T47D (cell line): ENCODE measurements at regions not wholly inside any gene's neighbourhood (a gene's known extent, or its start where the extent isn't known, plus 50 kb on each side); places are given as distances from the start of the nearest gene placed in this dataset.
"Not testable (repeated sequence)": the region's sequence is repeated elsewhere in the genome, so short reads cannot be mapped to it uniquely, and the experiment has no call there.

Experiments used
- DNase-seq, 2 experiments: peaks; one replicate each; pipeline versions ENCODE4 v3.0.0 to v3.0.0-alpha.2; 2011 to 2012; ENCODE audit warnings: low read depth in 1 of 2, low spot score in 1 of 2
- JUND ChIP-seq: IDR thresholded peaks from 2 replicates; pipeline ENCODE4 v1.6.1; 2012; ENCODE audit warnings: low read depth
- in situ Hi-C: cut with HindIII; loops from 2 replicates; pipeline ENCODE4 v1.10.0; 2016; ENCODE audit warnings: low sequenced_read_pairs, low pct_unique_long_range_greater_than_20kb

DNA sequence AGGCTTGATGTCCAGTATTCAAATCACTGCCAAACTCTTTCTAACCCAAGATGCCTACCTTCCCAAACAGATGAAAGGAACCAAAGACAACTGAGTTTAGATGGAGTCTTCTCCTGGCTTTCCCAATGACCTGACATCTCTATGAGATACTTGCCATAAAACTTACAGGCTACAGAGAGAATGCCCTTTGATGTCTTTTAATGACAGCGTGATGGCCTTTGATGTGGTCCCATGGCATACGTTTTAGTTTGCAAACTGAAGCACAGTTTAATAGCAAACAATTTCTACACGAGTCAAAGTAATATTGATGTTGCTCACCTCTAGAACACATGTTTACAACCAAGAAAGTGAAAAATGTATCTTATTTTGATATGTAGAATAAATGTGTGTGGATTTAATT is 73.2 kb downstream of the ZIC4 start:
- no peak for DNase-seq
- no peak for TF ChIP-seq JUND
- in situ Hi-C loops, result no loop called here

DNA sequence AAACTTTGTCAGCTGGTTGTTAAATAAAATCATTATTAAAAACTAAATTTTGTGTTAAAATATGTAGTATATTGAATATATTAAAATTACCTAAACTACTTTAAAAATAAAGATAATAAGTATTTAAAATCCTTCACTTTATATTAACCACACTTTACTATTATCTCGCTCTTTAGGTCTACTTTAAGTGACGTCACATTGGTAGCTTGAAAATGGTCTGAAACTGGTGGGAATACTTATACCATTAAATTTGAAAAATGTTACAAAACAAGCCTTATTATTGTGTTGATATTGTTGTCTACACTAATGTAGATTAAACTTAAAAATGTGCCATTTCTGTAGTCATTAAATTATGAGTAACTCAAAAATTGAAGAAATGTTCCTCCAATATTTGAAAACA is 77.6 kb downstream of the ZIC4 start:
- DNase-seq, result no peak
- in situ Hi-C loops, result no loop called here
- TF ChIP-seq JUND, result no peak

GRCh38 chr3:147324356-147324755 is 82.0 kb downstream of the ZIC4 start:
- no peak for DNase-seq
- TF ChIP-seq JUND, result no peak
- in situ Hi-C loops, result no loop called here

- peak in 1 of 2 experiments; percentile 39 for DNase-seq
- in situ Hi-C loops, result no loop called here
- no peak for TF ChIP-seq JUND
These were observed 87.4 kb downstream of the ZIC4 start for GRCh38 chr3:147318900-147319299.

DNA sequence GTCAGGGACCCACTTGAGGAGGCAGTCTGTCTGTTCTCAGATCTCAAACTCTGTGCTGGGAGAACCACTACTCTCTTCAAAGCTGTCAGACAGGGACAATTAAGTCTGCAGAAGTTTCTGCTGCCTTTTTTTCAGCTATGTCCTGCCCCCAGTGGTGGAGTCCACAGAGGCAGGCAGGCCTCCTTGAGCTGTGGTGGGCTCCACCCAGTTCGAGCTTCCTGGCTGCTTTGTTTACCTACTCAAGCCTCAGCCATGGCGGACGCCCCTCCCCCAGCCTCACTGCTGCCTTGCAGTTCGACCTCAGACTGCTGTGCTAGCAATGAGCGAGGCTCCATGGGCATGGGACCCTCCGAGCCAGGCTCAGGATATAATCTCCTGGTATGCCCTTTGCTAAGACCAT is 89.3 kb downstream of the ZIC4 start:
- in situ Hi-C loops, DNase-seq: not testable (repeated sequence)

DNA sequence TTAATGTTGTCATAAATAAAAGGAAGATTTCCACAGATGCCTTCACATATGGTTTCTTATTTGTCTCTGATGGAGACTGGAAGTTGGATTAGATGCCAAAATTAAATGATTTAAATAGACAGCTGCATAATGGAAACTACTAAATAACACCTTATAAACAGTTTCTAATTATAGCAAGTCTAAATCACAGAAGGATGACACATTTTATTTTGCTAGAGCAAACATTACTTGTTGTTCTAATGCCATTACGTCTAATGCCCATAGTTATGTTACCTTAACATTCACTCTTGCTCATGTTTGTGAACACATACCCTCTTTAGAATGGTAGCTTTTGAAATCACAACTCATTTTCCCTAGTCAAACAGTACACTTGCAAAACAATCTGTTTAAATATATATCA is 92.8 kb downstream of the ZIC4 start:
- in situ Hi-C loops, result no loop called here
- TF ChIP-seq JUND, result no peak
- DNase-seq, result no peak

DNA sequence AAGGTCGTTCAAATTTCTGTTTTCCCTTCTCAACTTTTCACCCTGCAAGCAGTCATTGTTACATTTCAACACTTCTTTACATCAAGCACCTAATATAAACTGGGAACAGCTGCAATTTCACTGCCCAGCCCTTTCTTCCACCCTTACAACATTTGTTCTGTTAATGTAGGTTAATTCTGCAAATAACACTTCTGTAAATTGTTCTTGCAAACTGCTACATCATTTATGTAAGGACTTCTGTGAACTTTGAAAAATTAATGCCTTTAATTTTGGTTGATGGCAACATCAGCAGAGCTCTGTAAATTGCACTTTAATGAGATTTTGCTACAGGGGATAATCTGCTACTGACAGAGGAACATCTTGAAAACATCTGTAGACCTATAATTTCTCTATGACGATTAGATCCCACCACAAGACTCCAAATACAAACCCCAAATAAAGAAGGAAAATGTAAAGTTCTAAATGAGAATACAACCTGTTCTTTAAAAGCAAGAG is 93.5 kb downstream of the ZIC4 start:
- DNase-seq, result no peak
- no peak for TF ChIP-seq JUND
- in situ Hi-C loops, result no loop called here

- in situ Hi-C loops, result no loop called here
- no peak for DNase-seq
- TF ChIP-seq JUND, result no peak
These were observed 94.6 kb downstream of the ZIC4 start for GRCh38 chr3:147311716-147312115.

DNA sequence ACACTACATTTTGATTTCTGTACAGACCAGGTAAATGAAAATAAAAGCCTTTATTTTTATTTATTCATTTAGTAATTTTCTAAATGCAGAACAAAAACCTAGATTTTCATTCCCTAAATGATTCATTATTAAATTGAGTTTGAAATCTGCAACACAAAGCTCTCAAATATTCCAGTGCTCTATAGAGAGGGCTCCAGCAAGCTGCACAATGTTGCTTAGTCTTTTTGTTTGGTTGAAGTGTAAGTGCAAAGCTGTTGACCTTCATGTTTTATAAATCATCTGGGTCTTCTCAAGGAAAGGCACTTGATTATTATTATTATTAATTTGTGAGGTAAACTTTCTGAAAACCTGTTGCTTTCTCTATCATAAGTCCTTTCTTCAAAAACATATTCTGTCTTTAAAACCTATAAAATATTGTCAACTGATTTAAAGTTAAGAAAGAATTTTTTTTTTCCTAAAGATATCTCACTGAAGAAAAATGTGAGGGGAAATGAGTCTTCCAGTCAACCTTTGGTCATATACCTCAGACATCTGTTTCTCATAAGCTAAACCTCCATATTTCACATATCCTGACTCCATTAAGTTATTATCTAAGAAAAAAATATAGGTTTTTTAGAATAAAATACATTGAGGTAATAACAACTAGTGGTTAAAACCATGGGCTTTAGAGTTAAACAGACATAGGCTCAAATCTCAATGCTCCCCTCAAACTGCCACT is 100.7 kb downstream of the ZIC4 start:
- in situ Hi-C loops, result no loop called here
- TF ChIP-seq JUND, result no peak
- no peak for DNase-seq

GRCh38 chr3:147304756-147305155 is 101.6 kb downstream of the ZIC4 start:
- no peak for TF ChIP-seq JUND
- no peak for DNase-seq
- in situ Hi-C loops, result no loop called here

DNA sequence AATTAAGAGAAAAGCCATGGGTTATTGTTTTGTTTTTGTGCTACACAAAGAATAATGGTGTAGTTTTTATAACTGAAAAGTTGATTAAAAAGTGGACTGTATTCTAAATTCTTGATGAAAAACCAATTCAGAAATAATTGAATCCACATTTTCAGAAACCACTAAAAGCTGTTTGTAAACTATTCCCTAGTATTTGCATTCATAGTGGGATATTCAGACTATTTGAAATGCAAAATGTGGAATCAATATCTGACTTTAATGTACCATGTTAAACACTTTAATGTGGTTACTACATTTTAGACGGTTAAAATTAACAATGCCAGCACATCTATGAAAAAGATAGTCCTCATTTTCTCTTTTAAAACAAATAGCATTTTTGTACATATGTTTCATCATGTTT is 104.6 kb downstream of the ZIC4 start:
- no peak for TF ChIP-seq JUND
- DNase-seq, result no peak
- in situ Hi-C loops, result no loop called here

DNA sequence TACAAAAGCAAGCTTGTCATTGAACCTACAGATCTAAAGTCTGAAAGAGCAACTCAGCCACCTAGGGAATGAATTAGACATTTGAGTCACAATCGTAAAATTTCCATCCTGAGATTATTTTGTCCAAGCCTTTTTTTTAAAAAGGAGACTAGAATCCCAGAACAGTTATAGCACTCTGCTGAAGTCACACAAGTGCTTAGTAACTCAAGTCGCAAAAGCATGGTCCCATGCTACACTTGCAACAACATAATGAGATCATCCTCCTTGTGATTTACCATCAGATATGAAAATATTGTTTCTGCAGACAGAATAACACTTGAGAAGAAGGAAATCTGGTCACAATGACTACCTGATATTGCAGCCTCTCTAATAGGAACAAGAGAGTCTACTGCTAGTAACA is 106.7 kb downstream of the ZIC4 start:
- DNase-seq, result no peak
- in situ Hi-C loops, result no loop called here
- TF ChIP-seq JUND, result no peak

DNA sequence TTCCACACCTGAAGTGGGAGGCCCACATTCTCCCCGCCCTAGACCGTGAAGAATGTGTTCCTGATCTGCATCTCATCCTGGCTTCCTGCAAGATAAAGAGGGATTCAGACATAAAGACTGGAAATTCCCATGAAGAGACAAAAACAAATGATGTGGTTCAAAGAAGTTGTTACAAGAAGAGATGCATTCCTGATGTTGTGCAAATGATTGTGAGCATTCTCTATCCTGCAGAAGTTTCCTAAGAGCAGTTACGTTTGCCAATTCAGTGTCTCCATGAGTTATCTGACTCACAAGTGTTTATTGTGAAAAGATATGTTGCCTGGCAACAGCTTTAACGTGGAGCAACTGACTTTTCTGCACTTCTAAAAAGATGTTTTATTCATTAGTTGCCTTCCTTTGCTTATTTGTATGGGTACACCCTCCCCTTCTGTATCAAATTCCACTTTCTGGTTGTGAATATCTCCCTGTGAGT is 107.8 kb downstream of the ZIC4 start:
- no peak for TF ChIP-seq JUND
- in situ Hi-C loops, result no loop called here
- DNase-seq, result no peak
